IMR-90 (cell line): ENCODE measurements at regions not wholly inside any gene's neighbourhood (a gene's known extent, or its start where the extent isn't known, plus 50 kb on each side); places are given as distances from the start of the nearest gene placed in this dataset.

Source experiments
- ATAC-seq: fragments of 200-7000 bp; cut with Tn5 transposase; 2 replicates; pipeline ENCODE4 v1.9.1; 2020; ENCODE audit warnings: low read depth, mild to moderate bottlenecking, moderate library complexity
- BruUV-seq: library from RNA; stranded (reverse); fragments of 400-500 nt; replicated peaks from 2 replicates; lab custom pipeline; 2021; lab: Mats Ljungman, UMichigan
- CTCF ChIA-PET: fragments of 300-600 bp; formaldehyde crosslinking; extraction: SDS; loops from one replicate; lab custom pipeline; 2021; ENCODE audit warnings: antibody characterized with exemption; lab: Yijun Ruan, JAX
- POLR2A ChIA-PET: fragments of 300-600 bp; sonication (Branson Sonifier 250); formaldehyde crosslinking; loops from one replicate; lab custom pipeline; 2022; ENCODE audit warnings: antibody characterized with exemption; ENCODE audit not compliant: unreplicated experiment; lab: Charles Lee
- DNase-seq: peaks from one replicate; pipeline ENCODE4 v3.0.0; 2013
- H2AFZ ChIP-seq: replicated peaks from 2 replicates; pipeline ENCODE3; 2013; ENCODE audit warnings: low read length, mild to moderate bottlenecking; ENCODE audit not compliant: poor library complexity
- H2AK5ac ChIP-seq: 2 replicates; pipeline ENCODE4 v1.6.1; 2013; ENCODE audit warnings: low read depth, low read length, inconsistent platforms
- H2AK9ac ChIP-seq: replicated peaks from 2 replicates; pipeline ENCODE3; 2013; ENCODE audit warnings: mild to moderate bottlenecking, low read depth, low read length, moderate library complexity; ENCODE audit not compliant: poor library complexity
- H2BK120ac ChIP-seq: 2 replicates; pipeline ENCODE4 v1.6.1; 2013; ENCODE audit warnings: low read depth, low read length, inconsistent platforms
- H2BK15ac ChIP-seq: 3 replicates; pipeline ENCODE4 v1.6.1; 2013; ENCODE audit warnings: low read depth, low read length, inconsistent platforms
- H2BK20ac ChIP-seq: 2 replicates; pipeline ENCODE4 v1.6.1; 2013; ENCODE audit warnings: low read depth, mild to moderate bottlenecking, inconsistent platforms, low read length, moderate library complexity
- H2BK5ac ChIP-seq: 2 replicates; pipeline ENCODE4 v1.6.1; 2013; ENCODE audit warnings: mild to moderate bottlenecking, low read depth, low read length, inconsistent platforms; ENCODE audit not compliant: poor library complexity, severe bottlenecking
- H3K14ac ChIP-seq: replicated peaks from 2 replicates; pipeline ENCODE4 v1.6.1; 2013; ENCODE audit warnings: low read depth, low read length, inconsistent platforms
- H3K18ac ChIP-seq: 2 replicates; pipeline ENCODE4 v1.6.1; 2013; ENCODE audit warnings: low read depth, low read length, control low read depth
- H3K23ac ChIP-seq: 2 replicates; pipeline ENCODE4 v1.6.1; 2013; ENCODE audit warnings: low read depth, low read length, inconsistent platforms
- H3K27ac ChIP-seq: 2 replicates; pipeline ENCODE4 v1.5.1; 2013; ENCODE audit warnings: mild to moderate bottlenecking, control low read depth, low read length; ENCODE audit not compliant: insufficient read depth
- H3K27me3 ChIP-seq: 2 replicates; pipeline ENCODE4 v1.6.1; 2013; ENCODE audit warnings: low read length; ENCODE audit not compliant: control insufficient read depth, insufficient read depth
- H3K36me3 ChIP-seq: 2 replicates; pipeline ENCODE4 v1.6.1; 2013; ENCODE audit warnings: low read length, mixed read lengths; ENCODE audit not compliant: control insufficient read depth, insufficient read depth
- H3K4ac ChIP-seq: 2 replicates; pipeline ENCODE4 v1.6.1; 2013; ENCODE audit warnings: low read depth, low read length, inconsistent platforms
- H3K4me1 ChIP-seq: 2 replicates; pipeline ENCODE4 v1.6.1; 2013; ENCODE audit warnings: low read length, mixed read lengths; ENCODE audit not compliant: control insufficient read depth, insufficient read depth
- H3K4me2 ChIP-seq: 2 replicates; pipeline ENCODE4 v1.6.1; 2013; ENCODE audit warnings: low read depth, mild to moderate bottlenecking, control low read depth, low read length, moderate library complexity
- H3K4me3 ChIP-seq: 2 replicates; pipeline ENCODE4 v1.5.1; 2013; ENCODE audit warnings: low read depth, mild to moderate bottlenecking, control low read depth, low read length, moderate library complexity; ENCODE audit not compliant: insufficient read depth
- H3K56ac ChIP-seq: 2 replicates; pipeline ENCODE4 v1.6.1; 2013; ENCODE audit warnings: low read length, inconsistent platforms; ENCODE audit not compliant: insufficient read depth; ENCODE audit errors: extremely low read depth
- H3K79me1 ChIP-seq, 2 experiments: 2 replicates each; pipeline ENCODE4 v1.6.1; 2013; ENCODE audit warnings: low read length in 2 of 2, inconsistent platforms in 1 of 2, low read depth in 1 of 2
- H3K9ac ChIP-seq: 2 replicates; pipeline ENCODE4 v1.6.1; 2013; ENCODE audit warnings: low read depth, low read length, control low read depth
- H3K9me1 ChIP-seq: 2 replicates; pipeline ENCODE4 v1.6.1; 2013; ENCODE audit warnings: low read length, inconsistent platforms; ENCODE audit not compliant: insufficient read depth
- H3K9me3 ChIP-seq: 2 replicates; pipeline ENCODE4 v1.6.1; 2013; ENCODE audit warnings: low read length; ENCODE audit not compliant: control insufficient read depth, insufficient read depth
- H4K20me1 ChIP-seq: 2 replicates; pipeline ENCODE4 v1.6.1; 2013; ENCODE audit warnings: low read length, inconsistent platforms; ENCODE audit not compliant: insufficient read depth
- H4K5ac ChIP-seq: 2 replicates; pipeline ENCODE4 v1.6.1; 2013; ENCODE audit warnings: mild to moderate bottlenecking, low read depth, low read length, control low read depth
- H4K8ac ChIP-seq, 2 experiments: 2 replicates each; pipeline ENCODE4 v1.6.1; 2013; ENCODE audit warnings: low read depth in 2 of 2, low read length in 2 of 2, control low read depth in 1 of 2, inconsistent platforms in 1 of 2
- H4K91ac ChIP-seq: 2 replicates; pipeline ENCODE4 v1.6.1; 2013; ENCODE audit warnings: low read depth, low read length, inconsistent platforms; ENCODE audit not compliant: insufficient read depth
- BHLHE40 ChIP-seq: fragments of 150-350 bp; IDR thresholded peaks from 2 replicates; pipeline ENCODE4 v1.6.1; 2016; ENCODE audit warnings: mild to moderate bottlenecking, low read depth, low read length
- MAFK ChIP-seq: IDR thresholded peaks from 2 replicates; pipeline ENCODE4 v1.6.1; 2012; ENCODE audit warnings: low read depth, low read length, improper control_type of control experiment
- MAZ ChIP-seq: IDR thresholded peaks from 2 replicates; pipeline ENCODE4 v1.6.1; 2012; ENCODE audit warnings: low read depth, mild to moderate bottlenecking, low read length, improper control_type of control experiment, moderate library complexity, borderline replicate concordance
- WGBS, 2 experiments: methylation state at CpG; one replicate each; pipeline versions ENCODE4 v1.1.5 to v1.1.7; 2013; ENCODE audit warnings: missing lambda C conversion rate in 2 of 2; ENCODE audit not compliant: insufficient read length in 1 of 2; ENCODE audit errors: extremely low coverage in 2 of 2; 5-methylcytosine and 5-hydroxymethylcytosine counted together
- dilution Hi-C: fragments of 300-500 bp; cut with HindIII; formaldehyde crosslinking; loops from one replicate; pipeline ENCODE4 v1.14.3; 2018; ENCODE audit warnings: low sequenced_read_pairs; ENCODE audit not compliant: unreplicated experiment
- in situ Hi-C: fragments of 300-500 bp; cut with MboI; formaldehyde crosslinking; loops from 3 replicates; pipeline ENCODE4 v1.14.3; 2019; ENCODE audit warnings: low sequenced_read_pairs, inconsistent platforms, mixed read lengths
- intact Hi-C: fragments of 100-400 bp; cut with micrococcal nuclease; formaldehyde crosslinking; loops from 2 replicates; pipeline ENCODE4 v1.10.0; 2022
- TF ChIP-seq, protein P1 (sequence below): fragments of 150-350 bp; IDR thresholded peaks from 2 replicates; pipeline ENCODE4 v1.6.1; 2017; ENCODE audit warnings: mild to moderate bottlenecking, antibody characterized with exemption, low read length, low read depth
- TF ChIP-seq, protein P2 (sequence below): fragments of 150-350 bp; IDR thresholded peaks from 2 replicates; pipeline ENCODE4 v1.6.1; 2016; ENCODE audit warnings: low read depth, mild to moderate bottlenecking, low read length, moderate library complexity, borderline replicate concordance
- TF ChIP-seq, protein P3 (sequence below): conservative IDR thresholded peaks from 2 replicates; pipeline ENCODE4 v1.5.1; 2012; ENCODE audit warnings: mild to moderate bottlenecking, low read depth, low read length, improper control_type of control experiment

DNA sequence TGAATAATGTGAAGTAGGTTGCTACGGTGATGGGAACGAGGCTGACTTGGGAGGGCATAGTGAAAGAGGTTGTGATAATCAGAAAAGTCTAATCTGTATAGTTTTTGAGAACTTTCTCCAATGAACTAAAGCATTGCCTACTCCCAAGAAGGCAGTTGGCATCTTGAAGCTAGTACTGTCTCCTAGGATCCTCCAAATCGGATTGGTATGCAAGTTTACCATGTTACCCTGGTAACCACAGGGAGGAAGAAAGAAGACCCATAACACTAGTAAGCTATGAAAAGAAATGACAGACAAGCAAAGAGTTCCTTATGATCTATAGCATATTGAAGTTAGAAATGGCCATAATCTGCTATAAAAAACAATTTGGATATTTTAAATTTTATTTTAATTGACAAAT lies 127.2 kb upstream of the SYNPR start:
- in situ Hi-C loops, result no loop called here
- ChIA-PET POLR2A (no interaction called here), CTCF (no interaction called here)

More for the DNA sequence above, 127.2 kb upstream of the SYNPR start:
- Histone ChIP-seq H2BK20ac (no peak overlapping the region), H3K9me3 (peaks cover 4% of the 10 kb centered on the region), H3K4ac (no peak overlapping the region), H2BK5ac (no peak overlapping the region), H2AK9ac (no peak overlapping the region), H2BK15ac (no peak overlapping the region), H3K9ac (no peak overlapping the region), H3K4me3 (no peak overlapping the region), H2AFZ (no peak overlapping the region), H2AK5ac (no peak overlapping the region), H3K4me1 (no peaks in the 10 kb centered on the region), H4K5ac (no peak overlapping the region), H3K18ac (no peak overlapping the region), H3K36me3 (no peaks in the 10 kb centered on the region), H3K4me2 (no peak overlapping the region), H3K14ac (no peak overlapping the region), H3K56ac (no peak overlapping the region), H3K79me1 (no peaks in the 10 kb centered on the region), H4K91ac (no peak overlapping the region), H3K27me3 (no peaks in the 10 kb centered on the region), H4K8ac (no peak overlapping the region), H3K27ac (no peak overlapping the region), H3K23ac (no peak overlapping the region), H4K20me1 (no peaks in the 10 kb centered on the region), H3K9me1 (no peaks in the 10 kb centered on the region), H2BK120ac (no peak overlapping the region)
- intact Hi-C loops, result no loop called here
- ATAC-seq, result no peak
- DNase-seq, result no peak
- no CpG with 5 or more reads among the region's 3 CpGs for WGBS, 2 experiments
- dilution Hi-C loops, result no loop called here
- no TSS peak for BruUV-seq
- TF ChIP-seq MAFK, result no peak
- no peak for TF ChIP-seq MAZ
- TF ChIP-seq, protein P1, sequence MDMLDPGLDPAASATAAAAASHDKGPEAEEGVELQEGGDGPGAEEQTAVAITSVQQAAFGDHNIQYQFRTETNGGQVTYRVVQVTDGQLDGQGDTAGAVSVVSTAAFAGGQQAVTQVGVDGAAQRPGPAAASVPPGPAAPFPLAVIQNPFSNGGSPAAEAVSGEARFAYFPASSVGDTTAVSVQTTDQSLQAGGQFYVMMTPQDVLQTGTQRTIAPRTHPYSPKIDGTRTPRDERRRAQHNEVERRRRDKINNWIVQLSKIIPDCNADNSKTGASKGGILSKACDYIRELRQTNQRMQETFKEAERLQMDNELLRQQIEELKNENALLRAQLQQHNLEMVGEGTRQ, result no peak
- TF ChIP-seq, protein P2, sequence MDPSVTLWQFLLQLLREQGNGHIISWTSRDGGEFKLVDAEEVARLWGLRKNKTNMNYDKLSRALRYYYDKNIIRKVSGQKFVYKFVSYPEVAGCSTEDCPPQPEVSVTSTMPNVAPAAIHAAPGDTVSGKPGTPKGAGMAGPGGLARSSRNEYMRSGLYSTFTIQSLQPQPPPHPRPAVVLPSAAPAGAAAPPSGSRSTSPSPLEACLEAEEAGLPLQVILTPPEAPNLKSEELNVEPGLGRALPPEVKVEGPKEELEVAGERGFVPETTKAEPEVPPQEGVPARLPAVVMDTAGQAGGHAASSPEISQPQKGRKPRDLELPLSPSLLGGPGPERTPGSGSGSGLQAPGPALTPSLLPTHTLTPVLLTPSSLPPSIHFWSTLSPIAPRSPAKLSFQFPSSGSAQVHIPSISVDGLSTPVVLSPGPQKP, result no peak
- TF ChIP-seq, protein P3, sequence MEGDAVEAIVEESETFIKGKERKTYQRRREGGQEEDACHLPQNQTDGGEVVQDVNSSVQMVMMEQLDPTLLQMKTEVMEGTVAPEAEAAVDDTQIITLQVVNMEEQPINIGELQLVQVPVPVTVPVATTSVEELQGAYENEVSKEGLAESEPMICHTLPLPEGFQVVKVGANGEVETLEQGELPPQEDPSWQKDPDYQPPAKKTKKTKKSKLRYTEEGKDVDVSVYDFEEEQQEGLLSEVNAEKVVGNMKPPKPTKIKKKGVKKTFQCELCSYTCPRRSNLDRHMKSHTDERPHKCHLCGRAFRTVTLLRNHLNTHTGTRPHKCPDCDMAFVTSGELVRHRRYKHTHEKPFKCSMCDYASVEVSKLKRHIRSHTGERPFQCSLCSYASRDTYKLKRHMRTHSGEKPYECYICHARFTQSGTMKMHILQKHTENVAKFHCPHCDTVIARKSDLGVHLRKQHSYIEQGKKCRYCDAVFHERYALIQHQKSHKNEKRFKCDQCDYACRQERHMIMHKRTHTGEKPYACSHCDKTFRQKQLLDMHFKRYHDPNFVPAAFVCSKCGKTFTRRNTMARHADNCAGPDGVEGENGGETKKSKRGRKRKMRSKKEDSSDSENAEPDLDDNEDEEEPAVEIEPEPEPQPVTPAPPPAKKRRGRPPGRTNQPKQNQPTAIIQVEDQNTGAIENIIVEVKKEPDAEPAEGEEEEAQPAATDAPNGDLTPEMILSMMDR, result no peak
- TF ChIP-seq BHLHE40, result no peak
